HL-60/S4 (cell line): ENCODE measurements at regions not wholly inside any gene's neighbourhood (a gene's known extent, or its start where the extent isn't known, plus 50 kb on each side); places are given as distances from the start of the nearest gene placed in this dataset.
"Not testable (repeated sequence)": the region's sequence is repeated elsewhere in the genome, so short reads cannot be mapped to it uniquely, and the experiment has no call there.

Experiments
- in situ Hi-C: fragments of 300-500 bp; cut with MboI; formaldehyde crosslinking; loops from 2 replicates; pipeline ENCODE4 v1.14.3; 2022; ENCODE audit warnings: low sequenced_read_pairs

DNA sequence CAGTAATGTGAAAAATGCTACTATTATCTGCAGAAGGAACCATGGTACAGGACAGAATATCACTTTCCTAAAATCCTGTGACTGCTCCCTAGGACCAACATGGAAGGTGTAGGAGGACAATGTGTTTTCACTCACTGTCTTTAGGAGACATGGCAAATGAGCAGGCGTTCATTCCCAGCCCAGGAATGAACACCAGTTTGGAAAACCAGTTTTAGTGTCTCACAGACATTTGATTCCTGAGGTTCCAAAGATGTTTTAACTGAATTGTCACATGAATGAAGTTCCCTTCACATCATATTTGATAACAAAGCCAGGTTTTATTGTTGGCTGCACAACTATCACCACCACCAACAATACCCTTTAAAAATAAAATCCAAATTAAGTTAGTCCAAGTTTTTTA lies 178.2 kb downstream of the ENC1 start:
- in situ Hi-C loops: no loop called here

DNA sequence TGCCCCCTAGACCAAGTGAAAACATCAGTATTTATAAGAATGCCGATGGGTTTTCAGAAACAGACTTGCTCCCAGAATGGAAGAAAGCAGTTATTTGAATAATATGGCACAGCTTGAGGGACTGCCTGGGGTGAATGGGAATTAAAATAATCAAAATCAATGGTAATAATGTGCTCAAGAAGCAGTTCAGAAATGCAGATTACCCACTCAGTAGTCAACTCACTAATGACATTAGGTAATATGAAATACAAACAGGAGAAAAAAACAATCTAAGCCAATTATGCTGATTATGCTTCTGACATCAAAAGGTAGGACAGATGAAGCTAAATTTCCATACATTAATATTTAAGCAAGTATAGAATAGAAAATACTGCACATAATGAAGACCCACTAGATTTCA lies 179.3 kb downstream of the ENC1 start:
- in situ Hi-C loops: no loop called here

DNA sequence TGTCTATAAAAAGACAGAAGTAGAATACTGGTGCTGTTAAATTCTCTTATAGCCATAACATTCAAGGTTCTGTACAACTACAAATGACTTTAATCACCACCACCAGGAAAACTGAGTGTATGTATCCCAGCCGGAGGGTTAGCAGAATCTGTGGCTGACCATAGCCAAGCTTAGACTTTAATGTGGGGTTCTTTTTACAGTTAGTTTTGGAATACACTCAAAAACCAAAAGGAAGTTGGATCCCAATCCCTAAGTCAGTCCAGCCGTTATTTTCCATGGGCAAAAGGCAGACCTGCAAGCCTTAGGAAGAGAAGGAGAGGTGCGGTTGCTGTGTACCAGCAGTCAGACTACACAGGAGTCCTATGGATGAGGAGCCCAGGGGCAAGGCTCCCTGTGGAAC lies 179.8 kb downstream of the ENC1 start:
- in situ Hi-C loops: no loop called here

DNA sequence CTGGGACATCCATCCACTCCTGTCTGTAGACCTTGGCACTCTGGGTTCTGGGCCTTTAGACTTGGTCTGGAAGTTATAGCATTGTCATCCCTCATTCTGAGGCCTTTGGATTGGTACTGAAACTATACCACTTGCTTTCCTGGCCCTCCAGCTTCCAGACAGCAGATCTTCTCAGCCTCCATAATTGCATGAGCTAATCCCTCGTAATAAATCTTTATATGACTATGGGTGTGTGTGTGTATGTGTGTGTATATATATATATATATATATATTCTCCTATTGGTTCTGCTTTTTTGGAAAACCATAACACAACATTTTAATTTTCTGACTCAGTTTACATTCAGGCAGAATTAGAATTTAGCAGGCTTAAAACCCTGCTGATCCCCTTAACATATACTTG lies 180.5 kb downstream of the ENC1 start:
- in situ Hi-C loops: no loop called here

DNA sequence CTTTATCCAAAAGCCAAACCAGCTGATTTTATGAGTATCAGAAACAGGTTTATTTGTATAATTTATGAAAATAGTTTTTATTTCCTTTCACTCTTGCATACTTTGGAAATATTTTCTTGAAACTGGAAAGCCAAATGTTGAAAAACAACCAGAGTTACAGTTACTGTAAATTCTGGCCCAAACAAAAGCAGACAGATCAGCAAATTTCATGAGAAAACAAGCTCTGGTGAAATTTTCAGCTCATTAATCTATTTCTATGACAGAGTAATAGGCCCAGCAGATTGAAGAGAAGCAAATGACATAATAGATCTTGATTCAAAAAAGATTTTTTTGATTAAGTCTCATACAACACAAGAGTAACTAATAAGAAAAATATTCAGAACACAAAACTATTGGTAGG lies 182.7 kb downstream of the ENC1 start:
- in situ Hi-C loops: no loop called here

DNA sequence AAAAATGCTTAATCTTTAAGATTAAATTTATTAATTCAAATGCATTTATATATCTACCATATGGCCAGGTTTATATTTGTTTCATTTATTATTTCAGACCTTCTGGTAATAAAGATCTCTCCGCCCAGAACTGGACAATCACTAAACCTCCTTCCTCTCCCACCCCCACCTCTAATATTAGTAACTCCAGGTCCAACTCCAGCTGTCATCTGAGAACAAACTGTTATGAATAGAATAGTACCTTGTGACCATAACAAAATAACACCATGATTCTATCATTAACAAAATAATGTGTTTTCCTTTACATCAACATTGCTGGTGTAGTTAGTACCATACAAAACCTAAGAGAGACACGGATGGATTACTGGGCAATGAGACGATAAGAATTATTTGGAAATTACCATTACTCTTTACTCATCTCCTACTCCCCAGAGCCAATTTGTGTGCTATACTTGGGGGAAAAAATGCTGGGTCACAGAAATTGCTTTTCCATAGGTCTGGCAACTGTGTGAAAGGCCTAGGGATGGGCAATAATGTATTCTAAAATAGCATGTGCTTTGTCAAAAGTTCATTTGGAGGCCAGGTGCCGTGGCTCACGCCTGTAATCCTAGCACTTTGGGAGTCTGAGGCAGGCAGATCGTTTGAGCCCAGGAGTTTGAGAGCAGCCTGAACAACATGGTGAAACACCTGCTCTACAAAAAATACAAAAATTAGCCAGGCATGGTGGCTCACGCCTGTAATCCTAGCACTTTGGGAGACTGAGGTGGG lies 186.1 kb downstream of the ENC1 start:
- in situ Hi-C loops: no loop called here

DNA sequence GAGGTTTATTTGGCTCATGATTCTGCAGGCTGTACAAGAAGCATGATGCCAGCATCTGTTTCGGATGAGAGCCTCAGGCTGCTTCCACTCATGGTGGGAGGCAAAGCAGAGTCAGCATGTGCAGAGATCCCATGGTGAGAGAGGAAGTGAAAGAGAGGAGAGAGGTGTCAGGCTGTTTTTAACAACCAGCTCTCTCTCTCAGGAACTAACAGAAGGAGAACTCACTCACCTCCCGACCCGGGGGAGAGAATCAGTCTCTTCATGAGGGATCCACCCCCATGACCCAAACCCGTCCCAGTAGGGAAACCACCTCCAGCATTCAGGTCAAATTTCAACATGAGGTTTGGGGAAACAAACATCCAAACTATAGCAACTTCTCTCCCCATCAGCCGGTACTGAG lies 187.7 kb downstream of the ENC1 start:
- in situ Hi-C loops: no loop called here

DNA sequence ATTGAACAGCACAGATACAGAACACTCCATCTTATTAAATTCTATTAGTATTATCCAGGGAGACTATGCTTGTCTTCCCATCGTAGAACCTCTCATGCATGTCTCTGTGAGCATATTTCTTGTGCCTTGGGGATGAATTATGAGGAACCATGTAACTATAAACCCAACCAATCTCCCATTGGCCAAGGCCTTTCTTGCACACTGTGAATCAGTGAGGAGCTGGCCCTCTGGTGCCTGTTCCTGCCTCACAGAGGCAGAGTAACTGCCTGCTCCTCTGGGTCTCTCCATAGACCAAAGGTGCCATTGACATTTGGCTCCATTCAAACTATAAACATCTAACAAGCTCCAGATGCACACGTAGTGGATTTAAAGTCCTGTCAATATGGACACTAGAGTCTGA lies 190.4 kb downstream of the ENC1 start:
- in situ Hi-C loops: no loop called here

DNA sequence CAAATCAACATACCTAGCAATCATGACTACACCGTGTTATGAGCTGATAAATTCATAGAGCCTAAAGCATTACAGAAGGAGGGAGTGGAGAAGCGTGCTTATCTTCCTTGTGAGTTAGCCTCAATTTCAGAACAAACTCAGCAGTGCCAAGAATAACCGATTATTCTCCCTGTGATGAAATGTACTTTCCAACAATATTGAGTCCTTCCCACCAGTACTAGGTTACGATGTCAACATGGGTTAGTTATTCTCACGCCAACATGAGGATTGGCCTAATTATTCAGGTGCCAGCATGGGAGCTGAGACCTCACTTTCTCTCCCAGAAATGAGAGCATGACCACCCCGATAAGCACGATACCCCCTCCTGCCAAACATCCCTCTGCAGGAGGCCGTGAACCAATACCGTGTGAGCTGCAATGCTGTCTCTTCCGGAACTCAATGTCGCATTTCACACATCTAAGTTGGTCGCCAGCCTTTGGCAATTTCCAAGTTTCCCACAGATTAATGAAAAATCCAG lies 193.7 kb downstream of the ENC1 start:
- in situ Hi-C loops: no loop called here

DNA sequence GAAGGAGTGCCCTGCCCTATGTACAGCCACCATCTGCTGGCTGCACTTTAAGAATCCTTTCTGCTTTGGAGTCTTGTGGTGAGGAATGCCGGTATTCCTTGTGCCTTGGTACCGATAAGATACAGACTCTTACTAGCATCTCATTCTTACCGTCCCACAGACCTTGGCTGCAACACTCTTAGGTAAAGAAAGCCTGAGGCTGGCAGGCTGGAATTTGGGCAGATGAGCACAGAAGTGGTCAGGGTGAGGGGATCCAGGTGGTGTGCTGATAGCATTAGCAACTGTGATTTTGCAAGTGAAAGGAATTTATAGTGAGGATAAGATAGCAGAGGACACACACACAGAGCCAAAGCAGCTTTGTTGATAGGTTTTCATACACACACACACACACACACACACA lies 198.1 kb downstream of the ENC1 start:
- in situ Hi-C loops: no loop called here

DNA sequence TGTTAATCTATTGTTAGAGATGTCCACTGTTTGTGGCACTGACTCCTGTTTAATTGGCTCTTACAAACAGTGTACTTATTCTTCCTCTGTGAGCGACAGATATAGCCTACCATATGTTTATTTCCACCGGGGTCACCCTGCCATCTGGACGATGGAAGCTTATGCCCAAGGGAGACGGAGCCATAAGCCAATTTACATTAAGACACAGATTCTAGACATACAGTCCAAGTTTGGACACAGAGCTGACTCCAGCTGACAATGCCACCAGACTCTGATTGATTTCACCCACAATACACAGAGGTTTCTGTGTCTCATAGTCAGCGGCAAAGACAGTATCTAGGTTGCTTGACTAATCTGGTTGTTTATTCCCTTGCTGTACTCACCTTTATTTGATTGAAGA lies 198.9 kb downstream of the ENC1 start:
- in situ Hi-C loops: no loop called here

DNA sequence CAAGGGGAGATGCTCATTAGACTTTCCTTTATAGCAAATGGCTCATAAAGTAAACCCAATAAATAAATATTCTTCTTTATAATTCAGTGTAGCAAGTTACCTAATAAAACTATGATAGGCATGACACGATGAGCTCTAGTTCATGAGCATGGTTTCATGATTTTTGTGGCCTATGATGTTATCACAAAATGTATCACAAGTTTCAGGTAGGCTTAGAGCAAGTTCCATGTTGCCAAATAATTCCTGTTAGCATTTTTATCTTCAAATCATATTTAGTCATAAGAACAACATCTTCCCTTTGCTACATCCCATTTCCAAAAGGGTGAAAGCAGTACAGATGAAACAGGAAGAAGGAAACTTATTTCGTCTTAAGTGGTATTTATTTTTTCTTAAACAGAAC lies 200.2 kb downstream of the ENC1 start:
- in situ Hi-C loops: no loop called here

DNA sequence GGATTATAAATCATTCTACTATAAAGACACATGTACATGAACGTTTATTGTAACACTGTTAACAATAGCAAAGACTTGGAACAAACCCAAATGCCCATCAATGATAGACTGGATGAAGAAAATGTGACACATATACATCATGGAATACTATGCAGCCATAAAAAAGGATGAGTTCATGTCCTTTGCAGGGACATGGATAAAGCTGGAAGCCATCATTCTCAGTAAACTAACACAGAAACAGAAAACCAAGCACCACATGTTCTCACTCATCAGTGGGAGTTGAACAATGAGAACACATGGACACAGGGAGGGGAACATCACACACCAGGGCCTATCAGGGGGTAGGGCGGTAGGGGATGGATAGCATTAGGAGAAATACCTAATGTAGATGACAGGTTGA lies 202.7 kb downstream of the ENC1 start:
- in situ Hi-C loops: not testable (repeated sequence)

DNA sequence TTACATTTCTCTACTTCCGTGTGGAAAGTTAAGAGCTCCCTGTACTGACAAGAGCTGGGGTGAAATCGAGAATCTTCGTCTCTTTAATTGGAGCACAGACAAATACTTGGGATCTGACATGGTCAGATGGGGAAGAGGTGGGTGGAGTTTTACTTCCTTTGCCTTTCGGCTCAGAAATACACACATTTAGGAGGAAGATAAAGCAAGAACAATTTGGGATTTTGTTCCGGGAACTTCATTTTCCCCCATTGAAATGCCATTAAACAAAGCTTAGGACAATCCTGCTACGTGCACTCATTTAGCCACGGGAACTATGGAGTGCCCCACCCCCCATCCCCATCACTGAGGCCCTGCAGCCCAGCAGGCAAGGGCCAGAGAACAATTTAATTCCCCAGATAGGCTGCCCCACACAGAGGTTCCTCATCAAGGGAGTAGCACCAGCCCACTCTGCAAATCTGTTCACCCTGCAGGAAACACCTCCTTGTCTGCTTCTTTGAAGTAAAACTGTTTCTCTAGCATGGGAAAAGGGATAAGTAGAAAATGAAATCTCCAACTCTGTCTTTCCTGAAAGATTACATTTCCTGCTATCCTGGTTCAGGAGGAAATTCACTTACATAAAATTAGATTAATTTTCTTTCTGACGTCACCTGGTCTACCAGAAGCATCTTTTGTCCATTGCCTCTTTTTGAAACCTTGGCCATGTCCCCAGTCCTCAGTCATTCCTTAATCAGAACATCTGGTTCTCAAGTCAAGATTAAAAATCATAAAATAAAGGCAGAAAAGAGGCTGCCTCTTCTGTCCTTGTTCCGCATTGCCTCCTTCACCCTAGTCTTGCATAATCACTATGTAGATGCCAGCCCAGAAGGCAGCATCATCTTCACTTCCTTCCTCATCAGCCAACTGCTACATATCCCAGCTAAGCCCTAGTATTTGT lies 206.4 kb downstream of the ENC1 start:
- in situ Hi-C loops: no loop called here

DNA sequence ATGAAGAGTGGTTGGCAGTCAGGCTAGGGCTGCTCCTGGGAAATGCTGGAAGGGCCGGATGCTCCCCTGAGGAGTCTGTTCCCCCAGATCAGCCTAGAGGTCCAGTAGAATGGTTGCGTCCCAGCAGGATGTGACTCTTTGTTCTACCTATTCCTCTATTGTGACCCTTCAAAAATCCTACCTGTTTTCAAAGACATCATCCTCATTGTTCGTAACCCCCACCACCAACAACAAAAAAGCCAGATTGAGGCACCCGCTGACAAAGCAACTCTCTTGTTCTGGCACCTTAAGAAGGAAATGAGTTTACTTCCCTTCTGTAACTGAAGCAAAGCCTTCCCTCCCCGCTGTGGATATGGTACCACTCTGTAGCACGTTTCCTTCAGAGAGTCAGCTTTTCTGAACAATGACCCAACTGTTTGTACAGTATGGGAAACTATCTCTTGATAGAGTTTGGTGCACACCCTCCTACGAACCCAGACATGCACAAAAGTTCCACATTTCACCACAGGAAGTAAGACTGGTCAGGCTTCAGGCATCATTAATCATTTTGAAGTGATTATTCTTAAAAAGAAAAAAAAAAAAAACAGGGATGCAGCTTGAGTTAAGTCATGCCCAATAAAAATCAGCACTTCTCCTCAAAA lies 207.2 kb downstream of the ENC1 start:
- in situ Hi-C loops: no loop called here

DNA sequence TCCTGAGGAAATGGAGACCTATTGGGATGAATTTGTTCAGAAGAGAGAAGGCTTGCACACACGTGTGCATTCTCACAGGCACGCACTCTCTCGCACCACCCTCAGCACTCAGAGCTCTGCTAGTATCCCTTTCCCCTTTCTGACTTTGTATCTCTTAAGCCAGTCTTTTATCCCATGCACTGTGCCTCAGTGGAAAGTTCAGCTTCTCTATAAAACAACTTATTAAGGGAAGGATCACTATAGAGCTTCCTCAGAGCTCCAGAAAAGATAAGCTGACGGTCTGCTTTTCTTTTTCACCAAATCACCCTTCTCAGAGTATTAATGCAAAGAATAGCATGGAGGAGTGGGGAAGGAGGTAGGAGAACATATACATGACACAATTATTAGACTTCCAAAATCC lies 207.8 kb downstream of the ENC1 start:
- in situ Hi-C loops: no loop called here

DNA sequence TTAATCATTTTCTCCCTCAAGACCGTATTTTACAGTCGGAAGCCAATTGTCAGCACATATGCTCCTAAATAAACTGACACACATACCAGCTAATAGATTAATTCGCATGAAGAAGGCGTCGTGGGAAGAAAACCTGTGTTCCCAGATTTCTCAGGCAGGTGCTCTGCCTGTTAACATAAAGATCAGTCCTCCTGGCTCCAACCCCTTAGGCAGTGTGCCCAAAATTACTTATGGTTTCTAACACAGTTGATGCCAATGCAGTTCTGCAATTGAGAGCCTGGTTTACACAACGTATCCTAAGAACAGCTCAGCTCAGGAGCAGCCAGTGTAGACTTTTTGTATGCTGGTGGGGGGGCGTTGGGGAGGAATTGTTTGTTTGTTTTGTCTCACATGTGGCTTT lies 208.3 kb downstream of the ENC1 start:
- in situ Hi-C loops: no loop called here

DNA sequence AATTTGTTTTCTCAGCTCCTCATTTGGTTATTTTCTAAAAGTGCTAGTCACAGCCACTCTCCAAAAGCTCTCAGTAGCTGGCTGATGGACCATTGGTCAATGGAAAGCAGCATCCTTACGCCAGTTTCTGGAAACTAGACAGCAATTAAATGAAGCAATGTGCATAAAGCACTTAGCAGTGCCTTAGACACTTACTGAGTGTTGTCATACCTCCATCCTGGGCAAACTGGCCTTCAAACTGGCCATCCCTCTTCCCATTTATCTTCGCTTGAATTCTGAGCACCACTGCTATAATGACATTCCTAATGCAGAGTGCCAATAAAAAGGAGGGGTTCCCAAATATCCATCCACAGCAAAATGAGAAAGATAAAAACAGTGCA lies 209.2 kb downstream of the ENC1 start:
- in situ Hi-C loops: no loop called here

DNA sequence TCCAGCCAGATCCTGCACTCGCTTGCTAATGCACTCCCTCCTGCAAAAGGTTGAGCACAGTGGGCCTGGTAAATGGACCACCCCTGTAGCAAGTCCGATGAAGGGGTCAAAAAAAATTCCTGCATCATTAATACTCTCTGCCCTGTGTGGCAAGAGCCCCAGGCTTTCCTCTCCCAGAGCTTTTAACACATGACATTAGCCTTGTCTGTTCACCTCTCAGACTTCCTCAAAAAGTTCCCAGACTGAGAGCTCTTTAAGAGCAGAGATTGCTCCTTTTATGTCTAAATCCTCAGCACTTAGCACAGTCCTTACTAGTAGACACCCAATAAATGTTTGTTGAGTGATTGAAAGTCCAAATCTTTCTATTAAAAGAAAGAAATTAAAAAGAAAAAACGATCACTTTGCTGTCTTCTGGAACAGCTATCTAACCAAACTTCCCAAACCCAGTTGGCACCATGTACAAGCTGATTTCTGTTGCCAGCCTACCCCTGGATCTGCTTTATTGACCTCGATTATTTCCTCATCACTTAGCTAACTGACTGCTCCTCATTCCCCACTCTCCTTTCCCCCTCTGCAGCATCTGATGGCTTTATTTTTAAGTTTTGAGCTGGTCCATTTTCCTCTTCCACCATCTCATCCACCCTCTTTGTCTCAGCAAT lies 209.8 kb downstream of the ENC1 start:
- in situ Hi-C loops: no loop called here

DNA sequence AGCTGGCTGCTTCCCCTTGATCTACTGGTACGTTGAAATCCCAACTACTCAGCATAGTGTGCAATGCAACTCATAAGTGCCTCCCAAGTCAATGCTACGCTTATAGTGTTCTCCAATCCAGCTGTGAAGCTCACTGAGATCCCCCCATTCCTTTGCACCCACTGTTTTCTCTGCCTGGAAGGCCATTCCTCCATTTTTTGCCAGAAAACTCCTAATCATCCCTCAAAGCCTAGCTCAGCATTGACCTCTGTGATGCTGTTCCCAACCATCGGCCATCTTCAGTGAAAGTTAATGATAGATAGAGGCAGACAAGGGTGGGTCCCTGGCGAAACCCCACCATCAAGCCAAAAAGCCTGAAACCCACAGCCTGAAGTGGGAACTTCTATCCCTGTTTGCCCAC lies 211.0 kb downstream of the ENC1 start:
- in situ Hi-C loops: no loop called here

DNA sequence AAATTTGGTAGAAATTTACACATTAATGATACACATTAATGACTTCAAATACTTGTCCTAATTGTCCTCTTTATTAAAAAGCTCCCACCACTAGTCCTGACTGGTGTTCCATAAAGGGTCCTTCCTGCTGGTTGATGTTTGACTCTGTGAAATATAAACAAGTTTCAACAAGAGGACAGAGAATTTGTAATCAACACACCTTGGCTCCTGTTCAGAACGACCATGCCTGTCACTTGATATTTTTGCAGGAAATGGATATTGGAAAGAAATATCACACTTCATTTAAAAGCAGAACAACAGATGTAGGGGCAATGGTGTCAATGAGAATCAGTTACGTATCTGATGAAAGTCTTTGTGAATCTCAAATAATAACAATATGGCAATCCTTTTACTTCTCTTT lies 211.7 kb downstream of the ENC1 start:
- in situ Hi-C loops: no loop called here
